Jurkat, Clone E6-1 (cell line): ENCODE measurements at regions not wholly inside any gene's neighbourhood (a gene's known extent, or its start where the extent isn't known, plus 50 kb on each side); places are given as distances from the start of the nearest gene placed in this dataset.
"Not testable (repeated sequence)": the region's sequence is repeated elsewhere in the genome, so short reads cannot be mapped to it uniquely, and the experiment has no call there.

Source experiments
- DNase-seq: peaks from one replicate; pipeline ENCODE4 v3.0.0-alpha.2; 2011; ENCODE audit warnings: low read depth, low spot score
- H3K4me3 ChIP-seq: 2 replicates; pipeline ENCODE4 v1.5.1; 2011; ENCODE audit warnings: mild to moderate bottlenecking, low read length, control low read depth, moderate library complexity

DNA sequence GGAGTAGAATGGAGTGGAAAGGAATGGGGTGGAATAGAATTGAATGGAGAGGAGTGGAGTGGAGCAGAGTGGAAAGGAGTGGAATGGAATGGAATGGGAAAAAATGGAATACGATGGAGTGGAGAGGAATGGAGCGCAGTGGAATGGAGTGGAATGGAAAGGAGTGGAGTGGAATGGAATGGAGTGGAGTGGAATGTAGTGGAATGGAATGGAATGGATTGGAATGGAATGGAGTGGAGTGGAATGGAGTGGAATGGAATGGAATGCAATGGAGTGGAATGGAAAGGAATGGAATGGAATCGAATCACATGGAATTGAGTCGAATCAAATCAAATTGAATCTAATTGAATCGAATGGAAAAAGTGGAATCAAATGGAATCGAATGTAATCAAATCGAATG is 1016.1 kb downstream of the CDY1 start:
- DNase-seq: no peak
- no peak overlapping the region for H3K4me3 ChIP-seq

DNA sequence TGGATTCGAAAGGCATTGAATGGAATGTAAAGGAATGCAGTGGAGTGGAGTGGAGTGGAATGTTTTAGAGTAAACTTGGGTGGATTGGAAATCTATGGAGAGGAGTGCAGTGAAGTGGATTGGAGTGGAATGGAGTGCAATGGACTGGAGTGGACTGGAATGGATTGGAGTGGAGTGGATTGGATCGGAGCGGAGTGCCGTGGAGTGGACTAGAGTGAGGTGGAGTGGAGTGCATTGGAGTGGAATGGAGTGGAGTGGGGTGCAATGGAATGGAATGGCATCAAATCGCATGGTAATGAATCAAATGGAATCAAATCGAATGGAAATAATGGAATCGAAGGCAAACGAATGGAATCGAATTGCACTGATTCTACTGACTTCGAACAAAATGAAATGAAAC is 1023.9 kb downstream of the CDY1 start:
- H3K4me3 ChIP-seq, DNase-seq: not testable (repeated sequence)

DNA sequence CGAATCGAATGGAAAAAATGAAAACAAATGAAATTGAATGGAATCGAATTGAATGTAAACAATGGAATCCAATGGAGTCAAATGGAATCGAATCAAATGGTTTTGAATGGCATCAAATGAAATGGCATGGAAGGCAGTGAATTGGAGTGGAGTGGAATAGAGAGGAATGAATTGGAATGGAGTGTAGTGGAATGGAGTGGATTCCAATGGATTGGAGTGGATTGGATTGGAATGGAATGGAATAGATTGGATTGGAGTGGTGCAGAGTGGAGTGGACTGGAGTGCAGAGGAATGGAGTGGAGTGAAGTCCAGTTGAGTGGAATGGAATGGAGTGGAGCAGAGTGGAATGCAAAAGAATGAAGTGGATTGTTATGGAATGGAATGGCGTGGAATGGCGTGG is 1026.3 kb downstream of the CDY1 start:
- not testable (repeated sequence) for H3K4me3 ChIP-seq, DNase-seq

DNA sequence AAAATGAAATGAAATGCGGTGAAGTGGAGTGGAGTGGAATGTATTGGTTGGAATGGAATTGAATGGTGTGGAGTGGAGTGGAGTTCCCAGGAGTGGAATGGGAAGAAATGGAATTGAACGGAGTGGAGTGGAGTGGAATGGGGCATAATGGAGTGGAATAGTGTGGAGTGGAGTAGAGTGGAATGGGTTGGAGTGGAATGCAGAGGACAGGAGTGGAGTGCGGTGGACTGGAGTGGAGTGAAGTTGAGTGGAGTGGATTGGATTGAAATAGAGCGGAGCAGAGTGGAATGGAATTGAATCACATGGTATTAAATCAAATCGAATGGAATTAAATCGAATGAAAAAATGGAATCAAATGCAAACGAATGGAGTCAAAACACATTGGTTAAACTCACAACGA is 1042.3 kb downstream of the CDY1 start:
- not testable (repeated sequence) for DNase-seq, H3K4me3 ChIP-seq

DNA sequence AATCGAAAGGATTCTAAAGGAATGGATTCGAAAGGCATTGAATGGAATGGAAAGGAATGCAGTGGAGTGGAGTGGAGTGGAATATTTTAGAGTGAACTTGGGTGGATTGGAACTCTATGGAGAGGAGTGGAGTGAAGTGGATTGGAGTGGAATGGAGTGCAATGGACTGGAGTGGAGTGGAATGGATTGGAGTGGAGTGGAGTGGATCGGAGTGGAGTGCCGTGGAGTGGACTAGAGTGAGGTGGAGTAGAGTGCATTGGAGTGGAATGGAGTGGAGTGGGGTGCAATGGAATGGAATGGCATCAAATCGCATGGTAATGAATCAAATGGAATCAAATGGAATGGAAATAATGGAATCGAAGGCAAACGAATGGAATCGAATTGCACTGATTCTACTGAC is 1044.8 kb downstream of the CDY1 start:
- not testable (repeated sequence) for H3K4me3 ChIP-seq, DNase-seq

DNA sequence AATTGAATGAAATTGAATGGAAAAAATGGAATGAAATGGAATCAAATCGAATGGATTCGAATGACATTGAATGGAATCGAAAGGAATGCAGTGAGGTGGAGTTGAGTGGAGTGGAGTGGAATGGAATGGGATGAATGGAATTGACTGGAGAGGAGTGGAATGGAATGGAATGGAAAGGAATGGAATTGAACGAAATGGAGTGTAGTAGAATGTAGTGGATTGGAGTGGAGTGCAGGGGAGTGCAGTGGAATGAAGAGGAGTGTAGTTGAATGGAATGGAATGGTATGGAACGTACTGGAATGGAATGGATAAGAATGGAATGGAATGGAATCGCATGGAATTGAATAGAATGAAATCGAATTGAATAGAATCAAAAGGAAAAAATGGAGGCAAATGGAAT is 1047.3 kb downstream of the CDY1 start:
- not testable (repeated sequence) for H3K4me3 ChIP-seq, DNase-seq

DNA sequence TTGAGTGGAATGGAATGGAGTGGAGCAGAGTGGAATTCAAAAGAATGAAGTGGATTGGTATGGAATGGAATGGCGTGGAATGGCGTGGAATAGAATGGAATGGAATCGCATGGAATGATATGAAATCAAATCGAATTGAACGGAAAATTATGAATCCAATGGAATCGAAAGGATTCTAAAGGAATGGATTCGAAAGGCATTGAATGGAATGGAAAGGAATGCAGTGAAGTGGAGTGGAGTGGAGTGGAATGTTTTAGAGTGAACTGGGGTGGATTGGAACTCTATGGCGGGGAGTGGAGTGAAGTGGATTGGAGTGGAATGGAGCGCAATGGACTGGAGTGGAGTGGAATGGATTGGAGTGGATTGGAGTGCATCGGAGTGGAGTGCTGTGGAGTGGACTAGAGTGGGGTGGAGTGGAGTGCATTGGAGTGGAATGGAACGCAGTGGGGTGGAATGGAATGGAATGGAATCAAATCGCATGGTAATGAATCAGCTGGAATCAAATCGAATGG is 1048.5 kb downstream of the CDY1 start:
- DNase-seq: peak; percentile 1
- H3K4me3 ChIP-seq: not testable (repeated sequence)

DNA sequence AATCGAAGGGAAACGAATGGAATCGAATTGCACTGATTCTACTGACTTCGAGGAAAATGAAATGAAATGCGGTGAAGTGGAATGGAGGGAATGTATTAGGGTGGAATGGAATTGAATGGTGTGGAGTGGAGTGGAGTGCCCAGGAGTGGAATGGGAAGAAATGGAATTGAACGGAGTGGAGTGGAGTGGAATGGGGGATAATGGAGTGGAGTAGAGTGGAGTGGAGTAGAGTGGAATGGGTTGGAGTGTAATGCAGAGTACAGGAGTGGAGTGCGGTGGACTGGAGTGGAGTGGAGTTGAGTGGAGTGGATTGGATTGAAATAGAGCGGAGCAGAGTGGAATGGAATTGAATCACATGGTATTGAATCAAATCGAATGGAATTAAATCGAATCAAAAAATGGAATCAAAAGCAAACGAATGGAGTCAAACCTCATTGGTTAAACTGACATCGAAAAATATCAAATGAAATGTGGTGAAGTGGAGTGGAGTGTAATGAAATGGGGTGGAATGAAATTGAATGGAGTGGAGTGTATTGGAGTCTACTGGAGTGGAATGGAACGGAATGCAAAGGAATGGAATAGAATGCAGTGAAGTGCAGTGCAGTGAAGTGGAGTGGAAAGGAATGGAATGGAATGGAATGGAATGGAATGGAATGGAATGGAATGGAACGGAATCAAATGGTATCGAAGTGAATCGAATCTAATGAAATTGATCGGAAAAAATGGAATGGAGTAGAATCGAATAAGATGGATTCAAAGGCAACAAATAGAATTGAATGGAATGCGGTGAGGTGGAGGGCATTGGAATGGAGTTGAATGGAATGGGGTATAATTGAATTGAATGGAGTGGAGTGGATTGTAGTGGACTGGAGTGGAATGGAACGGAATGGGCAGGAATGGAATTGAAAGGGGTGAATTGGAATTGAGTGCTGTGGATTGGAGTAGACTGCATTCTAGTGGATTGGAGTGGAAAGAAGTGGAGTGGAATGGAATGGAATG is 1049.3 kb downstream of the CDY1 start:
- H3K4me3 ChIP-seq: not testable (repeated sequence)
- DNase-seq: peak; percentile 16
